Heart right ventricle (tissue), 16 donors: ENCODE measurements at regions not wholly inside any gene's neighbourhood (a gene's known extent, or its start where the extent isn't known, plus 50 kb on each side); places are given as distances from the start of the nearest gene placed in this dataset.

Experiments used
- ATAC-seq, 8 donors: fragments of 200-7000 bp; cut with Tn5 transposase; one replicate each; pipeline ENCODE4 v1.9.1; 2020; ENCODE audit warnings: mild to moderate bottlenecking in 8 of 8, moderate library complexity in 8 of 8, moderate number of reproducible peaks in 1 of 8
- DNase-seq, 2 donors: peaks; one replicate each; pipeline ENCODE4 v3.0.0-alpha.2; 2020
- H3K27ac ChIP-seq, 10 donors: fragments of 200-600 bp; sonication (generic) in 2 of 10; one replicate each; pipeline versions ENCODE4 v1.5.0 to v1.8.0; 2020 to 2022; ENCODE audit warnings: mild to moderate bottlenecking in 3 of 10
- H3K27me3 ChIP-seq, 7 donors: fragments of 200-600 bp; one replicate each; pipeline ENCODE4 v1.8.0; 2021 to 2022; ENCODE audit warnings: mild to moderate bottlenecking in 2 of 7
- H3K36me3 ChIP-seq, 9 donors: fragments of 200-600 bp; sonication (generic) in 1 of 9; one replicate each; pipeline versions ENCODE4 v1.5.0 to v1.8.0; 2020 to 2022; ENCODE audit warnings: mild to moderate bottlenecking in 2 of 9
- H3K4me1 ChIP-seq, 9 donors: fragments of 200-600 bp; sonication (generic) in 1 of 9; one replicate each; pipeline versions ENCODE4 v1.5.0 to v1.8.0; 2020 to 2022; ENCODE audit warnings: mild to moderate bottlenecking in 4 of 9
- H3K4me3 ChIP-seq, 10 donors: fragments of 200-600 bp; sonication (generic) in 2 of 10; one replicate each; pipeline versions ENCODE4 v1.5.0 to v1.8.0; 2020 to 2022; ENCODE audit warnings: mild to moderate bottlenecking in 7 of 10, moderate library complexity in 2 of 10
- H3K9me3 ChIP-seq, 11 donors: fragments of 200-600 bp in 10 of 11; sonication (generic) in 2 of 11; one replicate each; pipeline versions ENCODE4 v1.5.0 to v1.8.0; 2013 to 2022; ENCODE audit warnings: mild to moderate bottlenecking in 2 of 11, control low read depth in 1 of 11, moderate library complexity in 1 of 11
- CTCF ChIP-seq, 9 donors: fragments of 200-600 bp; sonication (generic) in 2 of 9; IDR thresholded peaks; one replicate each; pipeline versions ENCODE4 v1.5.0 to v1.8.0; 2021 to 2022; ENCODE audit warnings: antibody characterized with exemption in 9 of 9, mild to moderate bottlenecking in 5 of 9, moderate library complexity in 1 of 9
- WGBS, 2 donors: extraction: QIAGEN DNeasy Blood & Tissue Kit; methylation state at CpG; one replicate each; pipeline ENCODE4 v1.1.7; 2013; ENCODE audit warnings: inconsistent platforms in 1 of 2; 5-methylcytosine and 5-hydroxymethylcytosine counted together
- intact Hi-C, 10 donors: fragments of 100-400 bp; cut with DNase I; formaldehyde crosslinking; loops; one replicate each; pipeline versions ENCODE4 v1.11.1 to v1.14.2; 2022
- donor health status: Arrhythmogenic right ventricular cardiomyopathy.
- donor health status: ischemic (EF 13 %, LVEDD 7.1; RV severe dilation, severe dysfunction).
- donor health status: healthy with polysubstance abuse.
- donor health status: DM: no; HTN: yes; CAD: no.
- donor health status: DM: no; HTN: no; CAD: no.
- donor health status: ischemic (EF 25% LVEDD 6.9; RV normal size, moderate dysfunction).
- donor health status: ischemic (EF 25% LVEDD 5.7; RV mildly dilated, moderate dysfunction).
- donor health status: healthy.
- donor health status: DM: yes; HTN: yes; CAD: no.
- donor health status: Ischemic cardiomyopathy.
- donor health status: ischemic (EF 35%, LVEDD 5.7; RV mildly dilated, moderate dysfunction).
- donor health status: nonischemic (EF 11% LVEDD 7.7; RV severe dilation, severe dysfunction).
- donor health status: DM: yes; HTN: yes; CAD: no.
- donor health status: PGD.
- donor health status: ischemic (EF 29% LVEDD 5.4; RV normal size, mild dysfunction).
- donor health status: nonischemic (EF 23%, LVEDD 6.1; RV moderate dilation, normal function).

- no peak for ATAC-seq
- no peak overlapping the region for H3K4me3 ChIP-seq
- no peak for DNase-seq
- H3K9me3 ChIP-seq = no peaks in the 10 kb centered on the region
- no peak for TF ChIP-seq CTCF (IDR thresholded peaks at IDR 0.05)
- intact Hi-C loops = no loop called here
- H3K27me3 ChIP-seq = peaks cover 0 to 57% (median 10%) of the 10 kb centered on the region in 7 donors
- H3K27ac ChIP-seq = no peak overlapping the region
- H3K4me1 ChIP-seq = no peaks in the 10 kb centered on the region
- 77 to 79% methylated on average over 11 of the region's 11 CpGs for WGBS, 2 donors
- H3K36me3 ChIP-seq = no peaks in the 10 kb centered on the region
Measured at GRCh38 chr11:70879601-70880285, 372.6 kb downstream of the SHANK2 start.

- no peak overlapping the region for H3K4me3 ChIP-seq
- H3K27ac ChIP-seq = no peak overlapping the region
- WGBS, 2 donors = 87 to 88% methylated on average over 5 of the region's 5 CpGs
- intact Hi-C loops = no loop called here
- DNase-seq (no peak), ATAC-seq (no peak)
- H3K27me3 ChIP-seq = peaks cover 0 to 64% (median 10%) of the 10 kb centered on the region in 7 donors
- no peaks in the 10 kb centered on the region for H3K4me1 ChIP-seq
- no peaks in the 10 kb centered on the region for H3K36me3 ChIP-seq
- H3K9me3 ChIP-seq = no peaks in the 10 kb centered on the region
- no peak for TF ChIP-seq CTCF (IDR thresholded peaks at IDR 0.05)
Measured at GRCh38 chr11:70880416-70880815, 372.0 kb downstream of the SHANK2 start.

- WGBS, 2 donors = 66 to 70% methylated on average over 8 of the region's 8 CpGs
- no peak for ATAC-seq
- DNase-seq = no peak
- Histone ChIP-seq H3K27ac (no peak overlapping the region), H3K27me3 (peaks cover 0 to 75% (median 11%) of the 10 kb centered on the region in 7 donors), H3K4me1 (no peaks in the 10 kb centered on the region), H3K9me3 (no peaks in the 10 kb centered on the region), H3K36me3 (no peaks in the 10 kb centered on the region), H3K4me3 (no peak overlapping the region)
- TF ChIP-seq CTCF (IDR thresholded peaks at IDR 0.05) = no peak
- intact Hi-C loops = no loop called here
Measured at GRCh38 chr11:70881948-70882715, 370.2 kb downstream of the SHANK2 start.

- WGBS, 2 donors = 78 to 81% methylated on average over 9 of the region's 9 CpGs
- intact Hi-C loops = no loop called here
- DNase-seq (no peak), ATAC-seq (no peak)
- no peaks in the 10 kb centered on the region for H3K9me3 ChIP-seq
- H3K4me1 ChIP-seq = no peaks in the 10 kb centered on the region
- H3K36me3 ChIP-seq = no peaks in the 10 kb centered on the region
- no peak for TF ChIP-seq CTCF (IDR thresholded peaks at IDR 0.05)
- no peak overlapping the region for H3K27ac ChIP-seq
- peaks cover 0 to 79% (median 11%) of the 10 kb centered on the region in 7 donors for H3K27me3 ChIP-seq
- no peak overlapping the region for H3K4me3 ChIP-seq
Measured at GRCh38 chr11:70882716-70883085, 369.7 kb downstream of the SHANK2 start.
